Ovary (tissue), 3 donors: ENCODE measurements at regions not wholly inside any gene's neighbourhood (a gene's known extent, or its start where the extent isn't known, plus 50 kb on each side); places are given as distances from the start of the nearest gene placed in this dataset.

Source experiments
- POLR2A ChIP-seq: fragments of 450-650 bp; IDR thresholded peaks from one replicate; pipeline ENCODE4 v1.6.1; 2017; ENCODE audit warnings: antibody characterized with exemption, mild to moderate bottlenecking, moderate library complexity
- TF ChIP-seq, protein P1 (sequence below), 3 donors: fragments of 450-650 bp in 2 of 3; fragments of 200-600 bp in 1 of 3; IDR thresholded peaks; one replicate each; pipeline versions ENCODE4 v1.5.1 to v1.8.0; 2016 to 2022; ENCODE audit warnings: antibody characterized with exemption in 3 of 3, mild to moderate bottlenecking in 1 of 3
- donor health status: DM: no; HTN: no; CAD: no.

DNA sequence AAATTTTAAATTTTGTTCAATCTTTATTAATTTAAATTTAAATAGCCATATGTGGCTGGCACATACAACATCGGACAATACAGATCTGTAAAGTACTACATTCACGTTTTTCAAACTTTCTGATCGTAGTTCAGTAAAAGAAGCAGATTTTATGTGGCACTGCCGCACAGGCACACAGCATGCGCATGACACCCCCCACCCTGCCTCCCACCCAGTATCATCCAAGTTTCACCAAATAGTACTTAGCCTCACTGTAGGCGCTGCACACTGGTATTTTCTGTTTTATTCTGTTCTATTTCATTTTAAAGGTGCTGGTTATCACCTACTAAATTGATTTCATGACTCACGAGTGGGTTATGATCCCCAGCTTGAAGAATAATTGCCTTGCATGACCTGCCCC is 159.9 kb downstream of the HIPK3 start:
- no peak for TF ChIP-seq POLR2A
- TF ChIP-seq, protein P1, sequence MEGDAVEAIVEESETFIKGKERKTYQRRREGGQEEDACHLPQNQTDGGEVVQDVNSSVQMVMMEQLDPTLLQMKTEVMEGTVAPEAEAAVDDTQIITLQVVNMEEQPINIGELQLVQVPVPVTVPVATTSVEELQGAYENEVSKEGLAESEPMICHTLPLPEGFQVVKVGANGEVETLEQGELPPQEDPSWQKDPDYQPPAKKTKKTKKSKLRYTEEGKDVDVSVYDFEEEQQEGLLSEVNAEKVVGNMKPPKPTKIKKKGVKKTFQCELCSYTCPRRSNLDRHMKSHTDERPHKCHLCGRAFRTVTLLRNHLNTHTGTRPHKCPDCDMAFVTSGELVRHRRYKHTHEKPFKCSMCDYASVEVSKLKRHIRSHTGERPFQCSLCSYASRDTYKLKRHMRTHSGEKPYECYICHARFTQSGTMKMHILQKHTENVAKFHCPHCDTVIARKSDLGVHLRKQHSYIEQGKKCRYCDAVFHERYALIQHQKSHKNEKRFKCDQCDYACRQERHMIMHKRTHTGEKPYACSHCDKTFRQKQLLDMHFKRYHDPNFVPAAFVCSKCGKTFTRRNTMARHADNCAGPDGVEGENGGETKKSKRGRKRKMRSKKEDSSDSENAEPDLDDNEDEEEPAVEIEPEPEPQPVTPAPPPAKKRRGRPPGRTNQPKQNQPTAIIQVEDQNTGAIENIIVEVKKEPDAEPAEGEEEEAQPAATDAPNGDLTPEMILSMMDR (IDR thresholded peaks at IDR 0.05), result no peak
